GM12878 (cell line): ENCODE measurements at regions not wholly inside any gene's neighbourhood (a gene's known extent, or its start where the extent isn't known, plus 50 kb on each side); places are given as distances from the start of the nearest gene placed in this dataset.

Source experiments
- ATAC-seq: fragments of 200-7000 bp; cut with Tn5 transposase; 3 replicates; pipeline ENCODE4 v1.9.1; 2020; ENCODE audit warnings: mild to moderate bottlenecking, moderate library complexity
- BruUV-seq: library from RNA; stranded (reverse); fragments of 400-500 nt; replicated peaks from 2 replicates; lab custom pipeline; 2021; lab: Mats Ljungman, UMichigan
- CTCF ChIA-PET: fragments of 300-600 bp; sonication (Branson Sonifier 250); formaldehyde crosslinking; extraction: SDS; loops from one replicate; lab custom pipeline; 2021; ENCODE audit warnings: inconsistent platforms; lab: Yijun Ruan, JAX
- POLR2A ChIA-PET: fragments of 350-600 bp; formaldehyde crosslinking; extraction: SDS; loops from one replicate; lab custom pipeline; 2021; ENCODE audit warnings: inconsistent platforms; lab: Charles Lee
- RAD21 ChIA-PET: fragments of 300-600 bp; sonication (Branson Sonifier 250); formaldehyde crosslinking; loops from one replicate; lab custom pipeline; 2023; ENCODE audit warnings: antibody characterized with exemption; ENCODE audit not compliant: unreplicated experiment; lab: Charles Lee
- SMC1A ChIA-PET: fragments of 300-600 bp; sonication (Branson Sonifier 250); formaldehyde crosslinking; loops from one replicate; lab custom pipeline; 2023; ENCODE audit not compliant: unreplicated experiment, uncharacterized antibody; lab: Charles Lee
- DNase-seq: peaks from one replicate; pipeline ENCODE4 v3.0.0-alpha.2; 2011; ENCODE audit warnings: low read depth, low spot score
- FAIRE-seq: peaks from 3 replicates; lab custom pipeline; 2011; peaks lifted over from hg19 to GRCh38; lab: Jason Lieb, UNC
- H2AFZ ChIP-seq: 2 replicates; pipeline ENCODE4 v1.6.0; 2011; ENCODE audit warnings: low read depth, low read length, control low read depth; ENCODE audit not compliant: control insufficient read depth
- H3K27ac ChIP-seq: 2 replicates; pipeline ENCODE4 v1.5.1; 2011; ENCODE audit warnings: control low read depth; ENCODE audit not compliant: control insufficient read depth, insufficient read depth
- H3K27me3 ChIP-seq, 2 experiments: replicated peaks in 1 of 2; 2 replicates each; pipeline versions ENCODE4 v1.6.0 to v1.6.1; 2011; ENCODE audit warnings: low read length in 1 of 2; ENCODE audit not compliant: control insufficient read depth in 2 of 2, insufficient read depth in 2 of 2
- H3K36me3 ChIP-seq, 2 experiments: 2 replicates each; pipeline ENCODE4 v1.5.1; 2011; ENCODE audit warnings: low read length in 1 of 2; ENCODE audit not compliant: control insufficient read depth in 2 of 2, insufficient read depth in 2 of 2
- H3K4me1 ChIP-seq: 2 replicates; pipeline ENCODE4 v1.6.1; 2011; ENCODE audit warnings: mild to moderate bottlenecking, low read length, moderate library complexity, mixed read lengths; ENCODE audit not compliant: control insufficient read depth, insufficient read depth
- H3K4me2 ChIP-seq: 2 replicates; pipeline ENCODE4 v1.6.0; 2011; ENCODE audit warnings: control low read depth; ENCODE audit not compliant: control insufficient read depth, insufficient read depth
- H3K4me3 ChIP-seq: fragments of 200-600 bp; sonication (generic); 2 replicates; pipeline ENCODE4 v1.5.1; 2016
- H3K79me2 ChIP-seq: 2 replicates; pipeline ENCODE4 v1.6.0; 2011; ENCODE audit warnings: low read length; ENCODE audit not compliant: control insufficient read depth, insufficient read depth
- H3K9ac ChIP-seq: 2 replicates; pipeline ENCODE4 v1.8.0; 2011; ENCODE audit warnings: low read length, control low read depth, mixed read lengths; ENCODE audit not compliant: control insufficient read depth, insufficient read depth
- H3K9me3 ChIP-seq: replicated peaks from 3 replicates; pipeline ENCODE4 v1.5.1; 2011; ENCODE audit warnings: mild to moderate bottlenecking, low read length; ENCODE audit not compliant: control insufficient read depth, insufficient read depth
- H4K20me1 ChIP-seq: 2 replicates; pipeline ENCODE4 v1.6.0; 2011; ENCODE audit not compliant: control insufficient read depth, insufficient read depth
- CBX3 ChIP-seq: fragments of 200-600 bp; sonication (generic); IDR thresholded peaks from 2 replicates; pipeline ENCODE4 v1.6.1; 2016; ENCODE audit warnings: low read depth, borderline replicate concordance
- CHD4 ChIP-seq: fragments of 200-600 bp; sonication (generic); IDR thresholded peaks from 2 replicates; pipeline ENCODE4 v1.6.1; 2016; ENCODE audit warnings: mild to moderate bottlenecking
- IKZF2 ChIP-seq, 2 experiments: fragments of 450-650 bp; IDR thresholded peaks; 2 replicates each; pipeline ENCODE4 v1.6.1; 2017; ENCODE audit warnings: mild to moderate bottlenecking in 2 of 2, moderate library complexity in 2 of 2
- IRF4 ChIP-seq: IDR thresholded peaks from 2 replicates; pipeline ENCODE4 v1.6.1; 2011; ENCODE audit warnings: low read depth, low read length
- NFYB ChIP-seq: IDR thresholded peaks from 2 replicates; pipeline ENCODE4 v1.6.1; 2011; ENCODE audit warnings: low read depth, mild to moderate bottlenecking, low read length, improper control_type of control experiment, moderate library complexity; ENCODE audit not compliant: insufficient read depth
- POU2F2 ChIP-seq: IDR thresholded peaks from 3 replicates; pipeline ENCODE4 v1.6.1; 2011; ENCODE audit warnings: low read depth, mild to moderate bottlenecking, low read length, borderline replicate concordance
- RB1 ChIP-seq: fragments of 450-650 bp; formaldehyde crosslinking; IDR thresholded peaks from 2 replicates; pipeline ENCODE4 v1.6.1; 2017; ENCODE audit warnings: mild to moderate bottlenecking, borderline replicate concordance
- TARDBP ChIP-seq: IDR thresholded peaks from 2 replicates; pipeline ENCODE4 v1.6.1; 2016; ENCODE audit warnings: borderline replicate concordance
- ZSCAN29 ChIP-seq: fragments of 450-650 bp; IDR thresholded peaks from 2 replicates; pipeline ENCODE4 v1.6.1; 2017; ENCODE audit warnings: mild to moderate bottlenecking, moderate library complexity
- WGBS: methylation state at CpG from one replicate; pipeline ENCODE4 v1.1.6; 2016; ENCODE audit warnings: low lambda C conversion rate; ENCODE audit not compliant: insufficient replicate concordance, insufficient coverage; ENCODE audit errors: missing lambda C conversion rate; 5-methylcytosine and 5-hydroxymethylcytosine counted together
- in situ Hi-C: fragments of 300-500 bp; cut with MboI; formaldehyde crosslinking; loops from 9 replicates; pipeline ENCODE4 v1.14.3; 2018; ENCODE audit warnings: mixed read lengths
- intact Hi-C: fragments of 100-400 bp; cut with micrococcal nuclease; formaldehyde crosslinking; loops from one replicate; pipeline ENCODE4 v1.14.2; 2022; ENCODE audit not compliant: unreplicated experiment
- TF ChIP-seq, protein P1 (sequence below): fragments of 450-650 bp; IDR thresholded peaks from 2 replicates; pipeline ENCODE4 v1.6.1; 2017; ENCODE audit warnings: mild to moderate bottlenecking
- TF ChIP-seq, protein P2 (sequence below), 3 experiments: IDR thresholded peaks in 2 of 3; conservative IDR thresholded peaks in 1 of 3; 2 replicates each; pipeline ENCODE4 v1.5.1; 2011; ENCODE audit warnings: low read depth in 3 of 3, low read length in 3 of 3, mild to moderate bottlenecking in 3 of 3, control low read depth in 2 of 3, moderate library complexity in 2 of 3, inconsistent platforms in 1 of 3, mixed read lengths in 1 of 3; ENCODE audit not compliant: control insufficient read depth in 2 of 3, insufficient read depth in 1 of 3; ENCODE audit errors: extremely low read depth in 1 of 3
- TF ChIP-seq, protein P3 (sequence below): IDR thresholded peaks from 2 replicates; pipeline ENCODE4 v1.6.1; 2012; ENCODE audit warnings: low read length, inconsistent platforms
- TF ChIP-seq, protein P4 (sequence below): fragments of 450-650 bp; IDR thresholded peaks from 2 replicates; pipeline ENCODE4 v1.6.1; 2017; ENCODE audit warnings: mild to moderate bottlenecking, low read depth, inconsistent platforms; ENCODE audit not compliant: poor library complexity, severe bottlenecking
- TF ChIP-seq, protein P5 (sequence below): fragments of 450-650 bp; IDR thresholded peaks from 2 replicates; pipeline ENCODE4 v1.6.1; 2017; ENCODE audit warnings: mild to moderate bottlenecking, moderate library complexity

DNA sequence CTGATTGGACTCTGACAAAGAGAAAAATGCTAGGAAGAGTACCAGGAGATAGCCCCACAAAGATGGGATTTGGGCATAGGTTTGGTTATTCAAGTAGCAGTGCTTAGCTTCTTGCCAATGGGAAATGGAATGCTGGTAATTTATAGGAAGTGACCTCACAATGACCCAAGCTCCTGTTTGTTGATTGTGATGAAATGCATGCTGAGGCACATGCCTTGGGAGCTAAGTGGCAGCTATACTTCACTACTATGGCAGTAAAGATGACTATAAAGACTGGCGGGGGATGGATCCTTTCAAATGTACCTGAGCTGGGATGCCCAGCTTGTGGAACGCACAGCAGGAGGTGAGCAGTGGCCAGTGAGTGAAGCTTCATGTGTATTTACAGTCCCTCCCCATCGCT is 153.8 kb downstream of the ZNF22 start:
- H3K4me2 ChIP-seq, result no peak overlapping the region
- no peaks in the 10 kb centered on the region for H3K36me3 ChIP-seq
- no peaks in the 10 kb centered on the region for H4K20me1 ChIP-seq
- DNase-seq, result no peak
- CTCF ChIA-PET, result no interaction called here
- ATAC-seq, result no peak
- in situ Hi-C loops, result no loop called here
- no peaks in the 10 kb centered on the region for H3K9me3 ChIP-seq
- H3K79me2 ChIP-seq, result no peaks in the 10 kb centered on the region
- SMC1A ChIA-PET, result interaction anchor here (0.8 kb wide), 1 partner anchor 133 kb away, joined by 3 read pairs; no protein-coding TSS in a partner anchor
- WGBS, result 38% methylated on average over 3 of the region's 3 CpGs
- no peak overlapping the region for H3K9ac ChIP-seq
- no peaks in the 10 kb centered on the region for H3K4me1 ChIP-seq
- no TSS peak for BruUV-seq
- intact Hi-C loops, result no loop called here
- no peak for FAIRE-seq
- H2AFZ ChIP-seq, result no peak overlapping the region
- POLR2A ChIA-PET, result no interaction called here
- no peaks in the 10 kb centered on the region; a peak in 2 of 4 replicates for H3K27me3 ChIP-seq
- no peak overlapping the region for H3K4me3 ChIP-seq
- RAD21 ChIA-PET, result no interaction called here
- no peak overlapping the region for H3K27ac ChIP-seq
- TF ChIP-seq ZSCAN29 (no peak), NFYB (no peak), CBX3 (no peak), TARDBP (no peak), IRF4 (no peak), RB1 (no peak), CHD4 (no peak), POU2F2 (no peak), IKZF2 (IDR thresholded peaks at IDR 0.05) (no peak)
- TF ChIP-seq, protein P1, sequence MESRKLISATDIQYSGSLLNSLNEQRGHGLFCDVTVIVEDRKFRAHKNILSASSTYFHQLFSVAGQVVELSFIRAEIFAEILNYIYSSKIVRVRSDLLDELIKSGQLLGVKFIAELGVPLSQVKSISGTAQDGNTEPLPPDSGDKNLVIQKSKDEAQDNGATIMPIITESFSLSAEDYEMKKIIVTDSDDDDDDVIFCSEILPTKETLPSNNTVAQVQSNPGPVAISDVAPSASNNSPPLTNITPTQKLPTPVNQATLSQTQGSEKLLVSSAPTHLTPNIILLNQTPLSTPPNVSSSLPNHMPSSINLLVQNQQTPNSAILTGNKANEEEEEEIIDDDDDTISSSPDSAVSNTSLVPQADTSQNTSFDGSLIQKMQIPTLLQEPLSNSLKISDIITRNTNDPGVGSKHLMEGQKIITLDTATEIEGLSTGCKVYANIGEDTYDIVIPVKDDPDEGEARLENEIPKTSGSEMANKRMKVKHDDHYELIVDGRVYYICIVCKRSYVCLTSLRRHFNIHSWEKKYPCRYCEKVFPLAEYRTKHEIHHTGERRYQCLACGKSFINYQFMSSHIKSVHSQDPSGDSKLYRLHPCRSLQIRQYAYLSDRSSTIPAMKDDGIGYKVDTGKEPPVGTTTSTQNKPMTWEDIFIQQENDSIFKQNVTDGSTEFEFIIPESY, result no peak
- TF ChIP-seq, protein P2, sequence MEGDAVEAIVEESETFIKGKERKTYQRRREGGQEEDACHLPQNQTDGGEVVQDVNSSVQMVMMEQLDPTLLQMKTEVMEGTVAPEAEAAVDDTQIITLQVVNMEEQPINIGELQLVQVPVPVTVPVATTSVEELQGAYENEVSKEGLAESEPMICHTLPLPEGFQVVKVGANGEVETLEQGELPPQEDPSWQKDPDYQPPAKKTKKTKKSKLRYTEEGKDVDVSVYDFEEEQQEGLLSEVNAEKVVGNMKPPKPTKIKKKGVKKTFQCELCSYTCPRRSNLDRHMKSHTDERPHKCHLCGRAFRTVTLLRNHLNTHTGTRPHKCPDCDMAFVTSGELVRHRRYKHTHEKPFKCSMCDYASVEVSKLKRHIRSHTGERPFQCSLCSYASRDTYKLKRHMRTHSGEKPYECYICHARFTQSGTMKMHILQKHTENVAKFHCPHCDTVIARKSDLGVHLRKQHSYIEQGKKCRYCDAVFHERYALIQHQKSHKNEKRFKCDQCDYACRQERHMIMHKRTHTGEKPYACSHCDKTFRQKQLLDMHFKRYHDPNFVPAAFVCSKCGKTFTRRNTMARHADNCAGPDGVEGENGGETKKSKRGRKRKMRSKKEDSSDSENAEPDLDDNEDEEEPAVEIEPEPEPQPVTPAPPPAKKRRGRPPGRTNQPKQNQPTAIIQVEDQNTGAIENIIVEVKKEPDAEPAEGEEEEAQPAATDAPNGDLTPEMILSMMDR (IDR thresholded peaks at IDR 0.05 in 2 of 3, conservative IDR thresholded peaks at IDR 0.05 in 1 of 3; ENCODE audit: control insufficient read depth in 2 of 3, extremely low read depth in 1 of 3, insufficient read depth in 1 of 3, low read depth in 3 of 3, low read length in 3 of 3), result no peak
- TF ChIP-seq, protein P3, sequence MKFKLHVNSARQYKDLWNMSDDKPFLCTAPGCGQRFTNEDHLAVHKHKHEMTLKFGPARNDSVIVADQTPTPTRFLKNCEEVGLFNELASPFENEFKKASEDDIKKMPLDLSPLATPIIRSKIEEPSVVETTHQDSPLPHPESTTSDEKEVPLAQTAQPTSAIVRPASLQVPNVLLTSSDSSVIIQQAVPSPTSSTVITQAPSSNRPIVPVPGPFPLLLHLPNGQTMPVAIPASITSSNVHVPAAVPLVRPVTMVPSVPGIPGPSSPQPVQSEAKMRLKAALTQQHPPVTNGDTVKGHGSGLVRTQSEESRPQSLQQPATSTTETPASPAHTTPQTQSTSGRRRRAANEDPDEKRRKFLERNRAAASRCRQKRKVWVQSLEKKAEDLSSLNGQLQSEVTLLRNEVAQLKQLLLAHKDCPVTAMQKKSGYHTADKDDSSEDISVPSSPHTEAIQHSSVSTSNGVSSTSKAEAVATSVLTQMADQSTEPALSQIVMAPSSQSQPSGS, result no peak
- TF ChIP-seq, protein P4, sequence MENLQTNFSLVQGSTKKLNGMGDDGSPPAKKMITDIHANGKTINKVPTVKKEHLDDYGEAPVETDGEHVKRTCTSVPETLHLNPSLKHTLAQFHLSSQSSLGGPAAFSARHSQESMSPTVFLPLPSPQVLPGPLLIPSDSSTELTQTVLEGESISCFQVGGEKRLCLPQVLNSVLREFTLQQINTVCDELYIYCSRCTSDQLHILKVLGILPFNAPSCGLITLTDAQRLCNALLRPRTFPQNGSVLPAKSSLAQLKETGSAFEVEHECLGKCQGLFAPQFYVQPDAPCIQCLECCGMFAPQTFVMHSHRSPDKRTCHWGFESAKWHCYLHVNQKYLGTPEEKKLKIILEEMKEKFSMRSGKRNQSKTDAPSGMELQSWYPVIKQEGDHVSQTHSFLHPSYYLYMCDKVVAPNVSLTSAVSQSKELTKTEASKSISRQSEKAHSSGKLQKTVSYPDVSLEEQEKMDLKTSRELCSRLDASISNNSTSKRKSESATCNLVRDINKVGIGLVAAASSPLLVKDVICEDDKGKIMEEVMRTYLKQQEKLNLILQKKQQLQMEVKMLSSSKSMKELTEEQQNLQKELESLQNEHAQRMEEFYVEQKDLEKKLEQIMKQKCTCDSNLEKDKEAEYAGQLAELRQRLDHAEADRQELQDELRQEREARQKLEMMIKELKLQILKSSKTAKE, result no peak
- TF ChIP-seq, protein P5, sequence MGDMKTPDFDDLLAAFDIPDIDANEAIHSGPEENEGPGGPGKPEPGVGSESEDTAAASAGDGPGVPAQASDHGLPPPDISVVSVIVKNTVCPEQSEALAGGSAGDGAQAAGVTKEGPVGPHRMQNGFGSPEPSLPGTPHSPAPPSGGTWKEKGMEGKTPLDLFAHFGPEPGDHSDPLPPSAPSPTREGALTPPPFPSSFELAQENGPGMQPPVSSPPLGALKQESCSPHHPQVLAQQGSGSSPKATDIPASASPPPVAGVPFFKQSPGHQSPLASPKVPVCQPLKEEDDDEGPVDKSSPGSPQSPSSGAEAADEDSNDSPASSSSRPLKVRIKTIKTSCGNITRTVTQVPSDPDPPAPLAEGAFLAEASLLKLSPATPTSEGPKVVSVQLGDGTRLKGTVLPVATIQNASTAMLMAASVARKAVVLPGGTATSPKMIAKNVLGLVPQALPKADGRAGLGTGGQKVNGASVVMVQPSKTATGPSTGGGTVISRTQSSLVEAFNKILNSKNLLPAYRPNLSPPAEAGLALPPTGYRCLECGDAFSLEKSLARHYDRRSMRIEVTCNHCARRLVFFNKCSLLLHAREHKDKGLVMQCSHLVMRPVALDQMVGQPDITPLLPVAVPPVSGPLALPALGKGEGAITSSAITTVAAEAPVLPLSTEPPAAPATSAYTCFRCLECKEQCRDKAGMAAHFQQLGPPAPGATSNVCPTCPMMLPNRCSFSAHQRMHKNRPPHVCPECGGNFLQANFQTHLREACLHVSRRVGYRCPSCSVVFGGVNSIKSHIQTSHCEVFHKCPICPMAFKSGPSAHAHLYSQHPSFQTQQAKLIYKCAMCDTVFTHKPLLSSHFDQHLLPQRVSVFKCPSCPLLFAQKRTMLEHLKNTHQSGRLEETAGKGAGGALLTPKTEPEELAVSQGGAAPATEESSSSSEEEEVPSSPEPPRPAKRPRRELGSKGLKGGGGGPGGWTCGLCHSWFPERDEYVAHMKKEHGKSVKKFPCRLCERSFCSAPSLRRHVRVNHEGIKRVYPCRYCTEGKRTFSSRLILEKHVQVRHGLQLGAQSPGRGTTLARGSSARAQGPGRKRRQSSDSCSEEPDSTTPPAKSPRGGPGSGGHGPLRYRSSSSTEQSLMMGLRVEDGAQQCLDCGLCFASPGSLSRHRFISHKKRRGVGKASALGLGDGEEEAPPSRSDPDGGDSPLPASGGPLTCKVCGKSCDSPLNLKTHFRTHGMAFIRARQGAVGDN, result no peak
